Epidermal melanocyte (primary cell): ENCODE measurements at regions not wholly inside any gene's neighbourhood (a gene's known extent, or its start where the extent isn't known, plus 50 kb on each side); places are given as distances from the start of the nearest gene placed in this dataset.
A peak's percentile ranks its signal among the peaks of the same experiment; 100 is the strongest.

ENCODE experiments used
- DNase-seq: peaks from one replicate; pipeline ENCODE4 v3.0.0; 2011; ENCODE audit warnings: low spot score; ENCODE audit not compliant: insufficient read length

DNA sequence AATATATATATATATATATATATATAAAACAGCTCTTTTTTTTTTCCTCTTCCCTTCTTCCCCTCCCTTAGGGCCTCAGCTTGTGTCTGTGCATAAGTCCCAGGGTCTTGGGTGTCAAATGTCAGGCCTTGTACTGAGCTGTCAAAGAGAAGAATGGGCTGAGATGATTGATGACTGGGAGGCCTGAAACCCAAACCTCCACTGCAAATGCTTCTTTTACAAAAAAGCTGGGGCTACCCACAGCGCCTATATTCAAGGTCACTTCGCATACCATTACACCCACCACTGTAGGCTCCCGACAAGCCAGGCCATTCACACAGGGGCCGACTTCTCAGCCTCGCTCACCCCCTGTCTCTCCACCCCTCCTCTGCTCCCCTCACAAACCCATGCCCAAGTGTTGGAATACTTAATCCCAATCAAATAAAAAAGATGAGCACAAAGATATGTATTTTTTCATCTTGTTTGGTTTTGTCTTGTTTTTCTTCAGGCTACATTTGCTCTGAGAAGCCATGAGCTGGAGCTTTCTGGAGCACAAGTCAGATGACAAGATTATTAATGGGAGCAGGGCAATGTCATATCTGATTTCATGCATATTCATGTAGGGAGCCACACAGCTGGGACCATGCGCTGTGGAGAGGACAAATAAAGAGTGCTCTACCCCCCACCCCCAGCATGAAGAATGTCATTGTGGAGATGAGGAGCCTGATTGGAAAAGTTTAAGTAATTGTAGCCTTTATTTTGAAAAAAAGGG lies 614.4 kb upstream of the NR2F2 start:
- no peak for DNase-seq

GRCh38 chr15:95716708-95717107 lies 613.8 kb upstream of the NR2F2 start:
- DNase-seq, result no peak

GRCh38 chr15:95718441-95718840 lies 612.1 kb upstream of the NR2F2 start:
- DNase-seq, result no peak

- no peak for DNase-seq
Observed at GRCh38 chr15:95724908-95725633, 605.4 kb upstream of the NR2F2 start.

DNA sequence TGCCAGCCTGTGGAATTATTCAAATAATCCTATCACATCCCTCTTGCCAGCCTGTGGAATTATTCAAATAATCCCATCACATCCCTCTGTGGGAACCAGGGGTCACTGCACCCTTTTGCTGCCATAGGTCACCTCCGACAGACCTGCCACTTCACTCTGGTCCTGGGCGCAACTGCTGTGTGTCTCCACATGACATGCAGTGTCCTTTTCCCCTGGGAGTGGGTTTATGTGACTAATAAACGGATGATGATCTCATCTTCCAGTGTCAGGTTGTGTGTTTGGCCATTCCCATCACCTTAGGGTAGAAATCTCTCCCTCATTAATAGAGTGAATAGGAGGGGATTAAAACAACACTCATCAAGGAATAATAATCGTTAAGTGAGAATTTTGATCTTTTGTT lies 603.6 kb upstream of the NR2F2 start:
- DNase-seq, result no peak

GRCh38 chr15:95733931-95734330 lies 596.6 kb upstream of the NR2F2 start:
- no peak for DNase-seq

DNA sequence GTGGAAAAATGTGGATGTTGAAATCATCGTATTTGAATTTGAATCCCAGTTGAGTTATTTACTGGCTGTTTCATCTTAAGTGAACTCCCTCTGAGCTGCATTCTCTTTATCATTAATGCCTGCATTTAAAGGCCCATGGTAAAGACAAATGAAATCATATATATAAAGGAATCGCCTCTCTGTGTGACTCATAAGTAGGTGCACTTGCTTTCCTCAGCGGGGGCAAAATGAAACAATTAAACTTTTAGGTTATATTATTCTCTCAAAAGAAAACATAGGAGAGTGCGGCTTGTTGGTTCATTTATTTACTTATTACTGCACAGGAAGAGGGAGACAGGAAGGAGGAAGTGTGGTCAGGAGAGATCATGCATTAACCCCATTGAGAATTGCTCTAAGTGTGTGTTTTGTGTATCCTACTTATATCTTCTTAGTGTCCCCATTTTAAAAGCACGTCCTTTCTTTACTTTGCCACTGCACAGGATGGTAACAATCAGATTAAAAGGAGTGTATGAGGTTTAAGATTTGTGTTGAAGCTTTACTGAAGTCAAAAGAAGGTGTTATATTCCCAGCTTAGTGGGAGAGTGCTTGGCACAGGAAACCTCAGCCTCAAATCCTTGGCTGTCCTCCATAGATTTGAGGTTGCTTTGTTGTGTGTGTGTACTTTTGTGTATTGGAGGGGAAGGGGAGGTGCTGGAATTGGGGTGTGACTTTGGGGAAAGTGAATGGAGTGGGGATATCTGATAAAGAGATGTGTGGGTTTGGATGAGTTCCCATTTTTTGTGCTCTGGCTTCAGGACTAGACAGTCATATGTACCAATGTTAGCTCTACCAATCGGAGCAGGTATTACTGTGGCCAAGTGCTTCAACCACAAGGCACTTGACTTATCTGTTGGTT lies 595.8 kb upstream of the NR2F2 start:
- no peak for DNase-seq

GRCh38 chr15:95737060-95737459 lies 593.4 kb upstream of the NR2F2 start:
- DNase-seq, result no peak

DNA sequence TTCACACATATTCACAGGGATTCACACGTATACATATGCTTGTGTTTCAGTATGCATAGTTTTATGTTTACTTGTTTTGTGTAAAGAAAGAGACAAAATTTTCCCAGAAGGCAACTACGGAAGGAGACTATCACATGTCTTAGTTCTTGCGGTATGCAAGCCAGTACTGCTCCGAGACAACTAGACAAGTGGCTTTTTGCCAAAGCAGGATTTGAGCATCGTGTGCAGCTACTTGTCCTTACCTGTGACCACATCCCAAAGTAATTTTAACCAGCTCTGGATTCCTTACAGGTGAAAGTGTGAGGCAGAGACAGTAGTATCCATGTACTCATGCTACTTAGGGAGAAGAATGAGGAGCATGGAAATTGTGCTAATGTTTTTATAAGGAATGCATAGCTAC lies 591.4 kb upstream of the NR2F2 start:
- DNase-seq, result no peak

DNA sequence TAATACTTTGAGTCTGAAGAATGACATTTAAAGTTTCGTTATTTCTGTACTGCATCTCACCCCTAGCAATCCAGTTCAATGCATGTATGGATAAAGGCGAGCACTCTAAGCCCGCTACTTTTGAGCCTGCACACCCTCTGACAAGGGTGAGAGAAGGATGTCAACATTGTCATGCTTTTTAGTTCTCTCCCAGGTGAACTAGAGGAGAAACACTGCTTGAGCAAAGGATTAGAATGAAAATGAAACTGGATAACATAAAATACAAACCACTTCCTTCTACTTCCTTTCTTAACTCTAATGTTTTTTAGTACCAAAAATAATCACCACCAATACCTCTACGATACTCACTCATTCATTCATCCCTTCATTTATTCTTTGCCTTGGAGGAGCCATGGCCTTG lies 588.7 kb upstream of the NR2F2 start:
- DNase-seq, result no peak

DNA sequence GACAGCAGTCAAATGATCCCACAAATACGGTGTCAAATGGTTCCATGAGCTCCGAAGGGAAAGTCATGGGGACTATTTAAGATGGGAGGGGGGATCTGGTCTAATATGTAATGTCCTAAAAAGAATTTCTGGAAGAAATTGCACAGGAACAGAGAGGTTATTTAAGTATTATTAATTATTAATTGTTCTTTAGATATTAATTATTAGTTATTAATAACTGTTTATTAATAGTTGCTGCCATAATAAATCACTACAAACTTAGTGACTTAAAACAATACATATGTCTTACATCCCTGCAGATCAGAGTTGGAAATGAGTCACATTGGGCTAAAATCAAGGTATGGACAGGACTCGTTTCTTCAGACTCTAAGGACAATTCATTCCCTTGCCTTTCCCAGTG lies 588.2 kb upstream of the NR2F2 start:
- DNase-seq, result no peak

DNA sequence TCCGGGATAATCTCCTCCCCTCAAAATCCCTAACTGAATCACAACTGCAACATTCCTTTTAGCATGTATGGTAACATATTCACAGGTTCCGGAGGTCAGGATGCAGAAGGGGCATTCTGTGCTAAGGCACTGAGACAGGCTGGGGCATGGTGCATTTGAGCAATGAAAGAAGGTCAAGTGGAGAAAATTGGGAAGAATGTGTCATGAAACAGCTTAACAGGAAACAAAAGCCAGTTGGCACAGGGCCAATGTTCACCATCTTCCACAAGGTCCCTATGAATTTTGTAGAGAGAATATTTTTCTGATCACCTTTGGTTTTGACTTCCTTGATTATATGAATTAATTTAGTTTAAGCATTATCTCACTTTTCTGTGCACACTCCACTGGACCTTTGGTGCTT lies 587.7 kb upstream of the NR2F2 start:
- no peak for DNase-seq

- DNase-seq, result no peak
Observed at GRCh38 chr15:95757171-95757570, 573.3 kb upstream of the NR2F2 start.

DNA sequence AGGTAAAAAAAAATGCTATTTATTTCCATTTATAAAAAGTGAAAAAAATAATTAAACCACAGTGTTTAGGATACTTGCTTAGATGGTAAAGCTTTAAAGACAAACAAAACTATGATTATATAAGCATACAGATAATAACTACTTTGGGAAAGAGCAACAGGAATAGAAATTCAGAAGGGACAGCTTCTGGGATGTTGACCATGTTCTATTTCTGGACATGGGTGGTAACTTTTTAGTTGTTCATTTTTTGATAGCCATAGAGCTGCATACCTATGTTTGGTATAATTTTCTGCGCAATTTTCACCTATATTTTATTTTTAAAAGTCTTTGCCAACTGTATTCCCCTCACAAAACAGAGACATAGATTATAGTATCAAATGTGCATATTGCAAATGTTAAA lies 572.0 kb upstream of the NR2F2 start:
- no peak for DNase-seq

DNA sequence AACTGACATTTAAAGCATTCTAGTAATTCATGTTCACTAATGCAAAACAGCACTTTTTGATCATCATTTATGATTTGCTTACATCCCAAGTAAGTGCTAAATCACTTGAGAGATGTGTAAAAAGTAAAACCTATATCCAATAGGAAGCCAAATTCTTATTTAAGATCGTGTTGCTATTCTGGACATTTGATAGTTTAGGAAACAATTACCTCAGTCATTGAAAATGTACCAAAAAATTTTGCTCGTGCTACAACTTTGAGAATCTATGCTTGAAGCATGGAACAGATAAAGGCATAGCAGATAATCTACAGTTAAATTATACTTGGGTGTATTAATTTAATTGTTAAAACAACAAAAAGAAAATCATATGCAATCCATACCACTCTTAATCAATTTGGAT lies 571.6 kb upstream of the NR2F2 start:
- DNase-seq, result no peak

DNA sequence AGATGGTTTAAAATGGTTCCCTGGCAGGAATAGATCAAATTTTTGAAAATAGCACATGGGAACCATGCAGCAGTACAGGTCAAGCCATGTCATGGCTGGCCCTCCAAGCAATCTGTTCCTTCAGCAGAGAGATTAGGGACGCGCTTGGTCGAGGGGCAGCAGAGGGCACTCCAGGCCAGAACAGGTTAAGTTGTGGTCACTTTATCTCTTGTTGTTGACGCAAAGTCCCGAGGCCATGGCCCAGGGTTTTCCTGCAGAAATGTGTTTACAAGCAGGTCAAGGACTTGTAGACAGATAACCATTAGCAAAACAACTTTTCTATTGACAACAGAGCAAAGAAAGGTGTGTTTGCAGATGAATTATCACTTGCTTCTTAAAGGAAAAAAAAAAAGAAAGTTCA lies 570.0 kb upstream of the NR2F2 start:
- no peak for DNase-seq

- DNase-seq, result no peak
Observed at GRCh38 chr15:95761501-95762165, 568.9 kb upstream of the NR2F2 start.

DNA sequence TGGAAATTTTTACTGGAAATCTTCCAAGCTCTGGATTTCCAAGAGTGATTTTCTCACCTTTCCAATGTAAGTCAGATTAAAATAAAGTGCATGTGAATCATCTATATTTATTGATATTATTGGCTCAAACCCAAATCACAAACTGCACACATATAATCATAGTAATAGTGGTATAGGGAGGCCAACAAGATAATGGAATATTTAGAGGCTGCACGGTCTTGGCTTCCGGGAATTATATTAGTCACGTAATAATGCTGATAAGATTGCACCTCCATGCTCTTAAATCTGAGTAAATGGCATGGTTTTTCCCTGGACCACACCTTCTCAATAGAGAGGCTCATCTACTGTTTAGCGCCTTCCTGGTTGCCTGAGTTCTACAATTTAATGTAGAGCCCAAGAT lies 567.1 kb upstream of the NR2F2 start:
- DNase-seq, result no peak

GRCh38 chr15:95765161-95765560 lies 565.3 kb upstream of the NR2F2 start:
- DNase-seq, result no peak

- DNase-seq, result peak; percentile 18
Observed at GRCh38 chr15:95770196-95770595, 560.3 kb upstream of the NR2F2 start.

DNA sequence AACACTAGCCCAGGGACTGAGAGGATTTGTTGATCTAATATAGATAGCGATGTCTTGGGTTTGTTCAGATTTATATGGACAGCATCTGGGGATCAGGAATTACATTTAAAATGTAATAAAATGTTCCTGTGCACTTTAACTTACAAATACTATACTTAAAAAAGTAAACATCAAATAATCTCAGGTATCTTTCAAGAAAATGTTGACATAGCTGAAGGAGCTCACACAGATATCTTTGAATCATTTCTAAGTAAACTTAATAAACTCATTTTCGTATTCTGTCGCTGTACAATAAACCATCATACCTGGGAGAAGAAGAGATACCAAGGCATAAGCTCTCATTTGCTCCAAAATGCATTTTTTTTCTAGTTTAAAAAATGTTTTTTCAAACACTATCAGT lies 557.5 kb upstream of the NR2F2 start:
- no peak for DNase-seq

GRCh38 chr15:95784508-95784907 lies 546.0 kb upstream of the NR2F2 start:
- DNase-seq, result no peak
